ENCODE measurements at regions not wholly inside any gene's neighbourhood (a gene's known extent, or its start where the extent isn't known, plus 50 kb on each side); places are given as distances from the start of the nearest gene placed in this dataset.
"Not testable (repeated sequence)": the region's sequence is repeated elsewhere in the genome, so short reads cannot be mapped to it uniquely, and the experiment has no call there.

DNA sequence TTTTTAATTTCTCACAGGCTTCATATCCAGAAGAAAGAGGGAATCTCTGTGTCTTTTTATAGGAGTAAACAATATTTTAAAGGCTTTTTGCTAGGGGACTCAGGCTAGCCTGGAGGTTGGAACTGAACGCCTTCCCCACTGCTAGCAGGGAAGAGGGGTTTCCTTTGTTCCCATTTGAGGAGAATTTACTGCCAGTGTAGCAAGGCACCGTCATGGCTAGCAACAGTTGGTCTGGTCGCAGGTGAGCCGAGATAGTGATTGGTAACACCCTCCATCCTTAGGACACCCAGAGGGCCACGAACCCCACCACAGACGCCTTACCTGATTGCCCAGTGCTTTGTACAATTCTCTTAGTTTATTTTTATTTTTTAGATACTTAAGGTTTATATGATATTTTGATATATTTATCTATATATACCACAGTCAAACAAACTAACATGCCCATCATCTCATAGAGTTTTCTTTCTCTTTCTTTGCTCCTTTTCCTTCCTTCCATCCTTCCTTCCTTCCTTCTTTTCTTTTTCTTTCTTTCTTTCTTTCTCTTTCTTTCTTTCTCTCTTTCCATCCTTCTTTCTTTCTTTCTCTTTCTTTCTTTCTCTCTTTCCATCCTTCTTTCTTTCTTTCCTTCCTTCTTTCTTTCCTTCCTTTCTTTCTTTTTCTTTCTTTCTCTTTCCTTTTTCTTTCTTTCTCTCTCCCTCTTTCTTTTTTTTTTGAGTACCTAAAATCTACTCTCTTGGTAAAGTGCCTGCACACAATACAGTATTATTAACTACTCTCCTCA lies 219.0 kb upstream of the AKR1E2 start:
- 87 to 94% (median 92%) methylated on average over 6 of the region's 6 CpGs for WGBS, 5 donors
- no peak overlapping the region for H3K4me3 ChIP-seq
- no peaks in the 10 kb centered on the region for H3K36me3 ChIP-seq
- peaks cover 0 to 2% (median 0%) of the 10 kb centered on the region in 8 donors for H3K9me3 ChIP-seq
- no peaks in the 10 kb centered on the region for H3K27me3 ChIP-seq (replicated peaks in 1 of 7)
- intact Hi-C loops (cut with DNase I; ENCODE audit: low total_unique reads): no loop called here
- TF ChIP-seq POLR2A (IDR thresholded peaks at IDR 0.05) (no peak), POLR2AphosphoS5 (IDR thresholded peaks at IDR 0.05) (no peak)
- TF ChIP-seq, protein P1, sequence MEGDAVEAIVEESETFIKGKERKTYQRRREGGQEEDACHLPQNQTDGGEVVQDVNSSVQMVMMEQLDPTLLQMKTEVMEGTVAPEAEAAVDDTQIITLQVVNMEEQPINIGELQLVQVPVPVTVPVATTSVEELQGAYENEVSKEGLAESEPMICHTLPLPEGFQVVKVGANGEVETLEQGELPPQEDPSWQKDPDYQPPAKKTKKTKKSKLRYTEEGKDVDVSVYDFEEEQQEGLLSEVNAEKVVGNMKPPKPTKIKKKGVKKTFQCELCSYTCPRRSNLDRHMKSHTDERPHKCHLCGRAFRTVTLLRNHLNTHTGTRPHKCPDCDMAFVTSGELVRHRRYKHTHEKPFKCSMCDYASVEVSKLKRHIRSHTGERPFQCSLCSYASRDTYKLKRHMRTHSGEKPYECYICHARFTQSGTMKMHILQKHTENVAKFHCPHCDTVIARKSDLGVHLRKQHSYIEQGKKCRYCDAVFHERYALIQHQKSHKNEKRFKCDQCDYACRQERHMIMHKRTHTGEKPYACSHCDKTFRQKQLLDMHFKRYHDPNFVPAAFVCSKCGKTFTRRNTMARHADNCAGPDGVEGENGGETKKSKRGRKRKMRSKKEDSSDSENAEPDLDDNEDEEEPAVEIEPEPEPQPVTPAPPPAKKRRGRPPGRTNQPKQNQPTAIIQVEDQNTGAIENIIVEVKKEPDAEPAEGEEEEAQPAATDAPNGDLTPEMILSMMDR (IDR thresholded peaks at IDR 0.05 in 8 of 11, conservative IDR thresholded peaks at IDR 0.05 in 3 of 11): no peak
- no peak for DNase-seq
- H3K4me1 ChIP-seq: no peaks in the 10 kb centered on the region
- H3K27ac ChIP-seq: no peak overlapping the region

DNA sequence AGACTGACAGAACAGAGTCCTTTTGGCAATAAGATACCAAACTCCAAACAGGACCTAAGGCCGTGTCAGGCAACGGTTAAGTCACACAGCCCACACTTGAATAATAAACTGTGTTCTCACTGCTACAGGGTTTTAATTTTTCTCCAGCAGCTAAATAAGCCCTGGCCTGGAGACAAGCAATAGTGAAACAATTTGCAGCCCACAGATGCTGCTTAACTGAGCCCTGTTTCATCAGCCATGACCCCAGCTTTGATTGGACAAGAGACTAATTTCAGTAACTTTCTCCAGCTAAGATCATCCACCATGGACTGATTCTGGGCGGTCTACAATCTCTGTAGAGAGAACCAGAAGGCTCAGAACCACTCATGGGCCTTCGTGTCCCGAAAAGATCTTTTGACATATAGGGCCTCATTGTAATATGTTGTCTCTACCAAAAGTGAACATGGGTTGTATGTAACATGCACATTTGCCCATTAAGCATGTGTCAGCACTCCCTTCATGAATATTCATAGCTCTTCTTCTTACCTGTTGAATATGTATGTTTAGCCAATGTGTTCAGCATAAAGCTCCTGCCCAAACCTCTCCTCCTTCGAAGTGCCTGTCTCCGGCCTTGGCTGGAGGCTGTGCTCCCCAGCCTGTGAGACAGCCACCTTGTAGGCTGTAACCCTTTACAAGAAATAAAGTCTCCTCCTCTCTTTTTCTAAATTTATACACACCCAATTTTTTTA lies 223.1 kb upstream of the AKR1E2 start:
- H3K36me3 ChIP-seq: no peaks in the 10 kb centered on the region
- peaks cover 0 to 10% (median 5%) of the 10 kb centered on the region in 8 donors for H3K9me3 ChIP-seq
- no peak for DNase-seq
- WGBS, 5 donors: 55 to 94% (median 83%) methylated on average over 7 of the region's 7 CpGs
- H3K27ac ChIP-seq: no peak overlapping the region
- no peaks in the 10 kb centered on the region for H3K27me3 ChIP-seq (replicated peaks in 1 of 7)
- no peaks in the 10 kb centered on the region for H3K4me1 ChIP-seq
- no peak for TF ChIP-seq POLR2AphosphoS5 (IDR thresholded peaks at IDR 0.05)
- no peak for TF ChIP-seq POLR2A (IDR thresholded peaks at IDR 0.05)
- TF ChIP-seq, protein P1 (IDR thresholded peaks at IDR 0.05 in 8 of 11, conservative IDR thresholded peaks at IDR 0.05 in 3 of 11): no peak
- no peak overlapping the region for H3K4me3 ChIP-seq
- intact Hi-C loops (cut with DNase I; ENCODE audit: low total_unique reads): no loop called here

DNA sequence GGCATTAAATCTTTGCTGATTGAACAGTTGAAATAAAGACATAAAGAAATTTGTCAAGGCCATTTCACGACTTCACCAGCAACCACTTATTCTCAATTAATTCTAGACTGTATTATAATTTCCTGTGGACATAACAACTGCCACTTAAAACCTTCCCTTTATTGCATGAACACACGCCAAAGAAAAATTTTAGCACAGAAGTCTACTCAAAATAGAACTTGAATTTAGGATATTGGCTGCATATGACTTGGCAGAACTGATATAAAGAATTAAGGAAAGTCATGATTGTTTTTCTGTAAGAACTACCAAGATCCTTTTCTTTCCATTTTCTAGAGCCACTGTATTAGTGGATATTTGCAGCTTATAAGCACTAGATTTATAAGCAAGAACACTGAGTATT lies 226.5 kb upstream of the AKR1E2 start:
- Histone ChIP-seq H3K4me1 (no peaks in the 10 kb centered on the region), H3K36me3 (no peaks in the 10 kb centered on the region), H3K9me3 (peaks cover 0 to 10% (median 5%) of the 10 kb centered on the region in 8 donors), H3K27ac (no peak overlapping the region), H3K27me3 (replicated peaks in 1 of 7) (no peaks in the 10 kb centered on the region), H3K4me3 (no peak overlapping the region)
- TF ChIP-seq, protein P1 (IDR thresholded peaks at IDR 0.05 in 8 of 11, conservative IDR thresholded peaks at IDR 0.05 in 3 of 11): no peak
- TF ChIP-seq POLR2A (IDR thresholded peaks at IDR 0.05): no peak
- no peak for TF ChIP-seq POLR2AphosphoS5 (IDR thresholded peaks at IDR 0.05)
- intact Hi-C loops (cut with DNase I; ENCODE audit: low total_unique reads): no loop called here
- 64 to 77% (median 68%) methylated on average over 2 of the region's 2 CpGs for WGBS, 5 donors
- no peak for DNase-seq

DNA sequence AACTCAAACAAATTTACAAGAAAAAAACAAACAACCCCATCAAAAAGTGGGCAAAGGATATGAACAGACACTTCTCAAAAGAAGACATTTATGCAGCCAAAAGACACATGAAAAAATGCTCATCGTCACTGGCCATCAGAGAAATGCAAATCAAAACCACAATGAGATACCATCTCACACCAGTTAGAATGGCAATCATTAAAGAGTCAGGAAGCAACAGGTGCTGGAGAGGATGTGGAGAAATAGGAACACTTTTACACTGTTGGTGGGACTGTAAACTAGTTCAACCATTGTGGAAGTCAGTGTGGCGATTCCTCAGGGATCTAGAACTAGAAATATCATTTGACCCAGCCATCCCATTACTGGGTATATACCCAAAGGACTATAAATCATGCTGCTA lies 228.1 kb upstream of the AKR1E2 start:
- intact Hi-C loops (cut with DNase I; ENCODE audit: low total_unique reads); H3K36me3 ChIP-seq: not testable (repeated sequence)

More for the DNA sequence above, 228.1 kb upstream of the AKR1E2 start:
- not testable (repeated sequence) for H3K27ac ChIP-seq; H3K4me1 ChIP-seq; H3K4me3 ChIP-seq; DNase-seq; H3K27me3 ChIP-seq (replicated peaks in 1 of 7)
- 44 to 80% methylated on average over 1 of the region's 2 CpGs; no CpG with 5 or more reads in 3 of the 5 donors for WGBS, 5 donors
- peaks cover 0 to 10% (median 5%) of the 10 kb centered on the region in 8 donors for H3K9me3 ChIP-seq
